Lung microvascular endothelial cell (primary cell): ENCODE measurements at regions not wholly inside any gene's neighbourhood (a gene's known extent, or its start where the extent isn't known, plus 50 kb on each side); places are given as distances from the start of the nearest gene placed in this dataset.

Experiments
- DNase-seq, 2 donors: peaks; one replicate each; pipeline versions ENCODE4 v3.0.0 to v3.0.0-alpha.2; 2010; ENCODE audit warnings: low read depth in 2 of 2

DNA sequence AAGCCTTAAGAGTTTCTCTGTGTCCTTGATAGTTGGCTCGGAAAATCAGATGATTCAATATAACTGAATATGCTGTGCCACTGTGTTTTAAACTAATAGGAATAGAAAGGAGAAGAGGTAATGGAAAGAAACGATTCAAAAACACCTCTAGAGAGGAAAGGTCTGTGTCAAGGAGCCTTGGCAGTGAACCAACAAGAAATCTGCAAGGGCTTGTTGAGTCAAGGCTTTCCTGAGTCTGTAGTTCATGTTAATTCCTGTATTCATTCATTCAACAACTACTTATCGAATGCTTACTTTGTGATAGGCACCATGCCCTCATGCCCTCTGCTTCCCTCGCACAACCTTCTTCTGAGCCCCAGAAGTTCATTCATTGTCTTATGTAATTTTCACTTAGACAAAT is 336.0 kb downstream of the PDHA2 start:
- no peak for DNase-seq

DNA sequence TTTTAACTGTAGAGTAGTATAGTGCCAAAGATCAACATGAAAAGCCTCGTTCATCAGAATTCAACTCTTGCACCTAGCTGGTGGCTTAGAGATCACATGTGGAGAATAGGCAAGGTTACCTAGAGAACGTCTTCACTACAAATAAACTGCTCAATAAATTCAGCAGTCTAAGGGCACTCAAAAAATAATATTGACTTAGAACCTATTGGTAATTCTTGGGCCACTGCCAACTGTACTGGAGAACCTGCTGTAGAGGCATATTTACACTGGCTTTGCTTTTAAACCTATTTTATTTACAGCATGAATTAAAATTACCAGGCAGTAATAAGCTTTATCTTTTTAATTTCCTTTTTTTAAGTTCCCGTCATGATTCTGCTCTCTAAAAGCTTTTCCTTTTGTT is 343.7 kb downstream of the PDHA2 start:
- no peak for DNase-seq

DNA sequence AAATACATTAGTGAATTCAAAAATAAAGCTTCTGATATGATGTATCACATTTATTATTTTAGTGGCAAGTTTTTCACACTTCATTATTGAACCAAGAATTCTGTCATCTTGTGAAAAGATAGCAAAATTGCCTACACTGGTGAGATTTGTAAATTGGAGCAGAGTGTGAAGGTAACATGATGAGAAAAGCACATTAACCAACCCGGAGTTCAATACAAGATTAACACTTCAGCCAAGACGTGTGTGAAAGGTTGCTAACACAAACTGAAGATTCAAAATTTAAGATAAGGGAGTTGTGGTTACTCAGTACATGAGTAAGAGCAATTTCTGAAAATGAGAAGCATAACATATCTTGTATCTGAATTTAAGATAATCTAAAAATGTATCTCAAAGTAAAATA is 346.7 kb downstream of the PDHA2 start:
- no peak for DNase-seq

- no peak for DNase-seq
Measured at GRCh38 chr4:96189761-96190160, 349.9 kb downstream of the PDHA2 start.

DNA sequence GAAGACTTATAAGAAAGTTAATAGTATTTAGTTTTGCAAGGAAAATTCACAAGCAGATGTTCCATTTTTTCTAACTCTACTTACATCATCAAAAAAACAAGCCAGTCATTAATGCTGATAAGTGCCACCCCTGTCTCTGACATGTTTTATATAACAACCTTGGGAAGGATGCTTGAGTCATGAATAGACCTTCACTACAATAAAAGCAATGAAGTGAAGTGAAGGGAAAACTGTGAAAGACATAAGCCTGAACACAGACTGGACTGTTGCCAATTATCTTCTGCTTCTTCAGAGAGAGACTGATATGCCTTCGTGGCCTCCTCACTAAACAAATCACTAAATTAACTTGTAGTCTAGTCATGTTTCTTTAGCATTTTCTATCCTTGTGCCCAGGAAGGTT is 353.2 kb downstream of the PDHA2 start:
- DNase-seq, result no peak

GRCh38 chr4:96194993-96195392 is 355.1 kb downstream of the PDHA2 start:
- DNase-seq, result no peak

- DNase-seq, result no peak
Measured at GRCh38 chr4:96205143-96205936, 365.4 kb downstream of the PDHA2 start.

GRCh38 chr4:96227515-96227914 is 387.6 kb downstream of the PDHA2 start:
- DNase-seq, result no peak

DNA sequence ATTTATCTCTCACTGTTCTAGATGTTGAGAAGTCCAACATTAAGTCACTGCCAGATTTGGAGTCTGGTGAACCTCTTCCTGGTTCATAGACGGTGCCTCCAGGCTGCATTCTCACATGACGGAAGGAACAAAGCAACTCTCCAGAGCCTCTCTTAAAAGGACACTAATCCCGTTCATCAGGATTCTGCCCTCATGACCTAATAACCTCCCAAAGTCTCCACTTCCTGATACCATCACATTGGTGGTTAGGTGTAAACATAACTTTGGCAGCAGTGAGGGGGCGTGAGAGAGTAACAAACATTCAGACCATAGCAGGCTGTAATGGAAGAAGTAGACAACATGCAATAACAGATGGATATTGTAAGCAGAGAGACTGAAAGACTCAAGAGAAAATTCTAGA is 388.6 kb downstream of the PDHA2 start:
- DNase-seq, result no peak

- no peak for DNase-seq
Measured at GRCh38 chr4:96240041-96240440, 400.1 kb downstream of the PDHA2 start.

- no peak for DNase-seq
Measured at GRCh38 chr4:96241819-96242218, 401.9 kb downstream of the PDHA2 start.

DNA sequence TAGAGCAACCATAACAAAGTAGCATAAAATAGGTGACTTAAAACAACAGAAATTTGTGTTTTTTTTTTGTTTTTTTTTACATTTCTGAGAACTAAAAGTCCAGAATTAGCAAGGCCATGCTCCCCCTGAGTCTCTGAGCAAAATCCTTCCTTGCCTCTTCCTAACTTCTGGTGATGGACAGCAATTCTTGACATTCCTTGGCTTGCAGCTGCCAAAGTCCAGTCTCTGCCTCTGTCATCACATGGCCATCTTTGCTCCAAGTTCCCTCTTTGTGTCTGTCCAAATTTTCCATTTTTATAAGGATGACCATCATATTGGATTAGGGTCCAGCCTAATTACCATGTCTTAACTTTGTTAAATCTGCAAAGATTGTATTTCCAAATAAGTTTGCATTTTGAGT is 407.2 kb downstream of the PDHA2 start:
- no peak for DNase-seq

DNA sequence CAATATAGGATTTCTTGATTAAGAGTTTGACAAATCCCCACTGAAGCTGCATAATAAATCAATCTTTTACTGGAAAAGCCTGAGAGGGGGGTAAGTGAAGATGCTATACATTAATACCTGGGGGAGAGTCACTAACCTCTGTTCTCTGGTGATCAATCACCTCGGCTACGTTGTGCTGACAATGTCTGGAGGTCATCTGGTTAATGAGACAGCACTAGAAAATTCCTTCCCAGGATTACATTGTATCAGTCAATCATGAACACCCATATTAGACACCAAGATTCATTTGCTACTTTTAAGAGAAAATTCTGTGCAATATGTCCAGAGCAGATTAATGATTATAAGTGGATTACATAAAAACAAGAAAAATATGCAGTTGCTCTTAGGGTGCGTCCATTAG is 408.3 kb downstream of the PDHA2 start:
- no peak for DNase-seq

DNA sequence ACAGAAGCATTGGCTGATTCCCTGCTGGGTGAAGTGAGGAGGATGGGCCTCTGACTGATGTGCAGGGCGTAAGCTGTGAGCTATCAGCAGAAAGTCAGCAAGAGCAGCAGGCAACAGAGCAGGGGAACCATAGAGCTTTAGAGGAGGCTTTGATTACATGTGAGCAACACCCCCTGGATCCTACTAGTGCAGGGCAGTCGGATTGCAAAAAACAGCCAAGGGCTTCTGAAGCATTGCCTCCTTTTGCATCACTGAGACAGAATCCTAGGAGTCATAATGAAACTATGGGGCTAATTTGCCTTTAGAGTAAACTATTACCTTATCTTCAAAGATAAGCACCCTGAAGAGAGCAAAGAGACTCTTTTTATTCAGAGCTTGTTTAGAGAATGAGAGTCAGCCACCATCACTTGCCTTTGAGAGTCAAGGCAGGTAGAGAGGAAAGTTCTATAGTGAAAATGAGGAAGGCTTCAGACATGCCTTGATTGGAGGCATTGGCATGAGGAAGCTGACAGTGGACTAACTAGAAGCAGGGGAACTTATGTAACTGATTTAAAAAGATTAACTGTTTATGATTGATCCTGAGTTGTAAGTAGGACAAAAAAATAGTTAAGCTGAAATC is 420.3 kb downstream of the PDHA2 start:
- no peak for DNase-seq

GRCh38 chr4:96262057-96262456 is 422.2 kb downstream of the PDHA2 start:
- no peak for DNase-seq

DNA sequence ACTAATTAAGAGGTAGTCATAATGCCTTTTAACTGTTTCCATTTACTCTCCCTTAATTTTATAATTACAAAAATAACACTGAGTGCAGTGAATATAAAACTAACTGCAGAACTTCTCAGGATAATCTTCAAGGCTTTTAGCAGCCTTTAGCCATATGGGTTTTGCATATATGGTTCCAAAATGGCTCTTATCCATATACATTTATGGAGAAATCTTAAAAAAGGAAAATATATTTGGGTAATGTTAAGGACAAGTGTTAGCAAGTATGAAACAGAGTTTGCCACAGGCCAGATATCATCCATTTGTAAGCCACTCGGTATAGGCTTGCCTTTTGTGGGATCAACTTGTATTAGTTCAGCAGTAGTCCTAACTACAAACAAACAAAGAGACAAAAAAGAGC is 423.4 kb downstream of the PDHA2 start:
- no peak for DNase-seq

DNA sequence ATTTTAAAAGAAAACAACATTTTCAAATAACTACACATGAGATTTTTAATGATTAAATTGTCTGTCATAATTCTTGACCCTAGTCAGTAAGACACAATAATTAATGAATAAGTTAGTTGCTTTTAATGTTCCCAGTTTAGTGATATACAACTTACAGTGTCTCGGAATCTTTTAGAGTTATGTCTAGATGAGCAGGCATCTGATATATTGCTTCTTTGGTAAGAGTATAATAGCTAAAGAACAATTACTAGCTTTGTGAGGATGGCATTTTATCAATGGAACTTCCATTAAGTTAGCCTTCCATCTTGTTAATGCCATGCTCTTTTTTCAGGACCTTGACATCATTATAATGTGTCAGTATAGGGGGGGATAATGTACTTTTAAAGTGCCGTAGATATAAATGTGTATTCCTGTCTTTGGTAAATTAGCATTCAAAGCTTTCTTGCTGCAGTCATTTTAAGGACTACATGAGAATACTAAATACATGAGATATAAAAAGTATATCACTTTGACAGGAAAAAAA is 425.1 kb downstream of the PDHA2 start:
- no peak for DNase-seq

- DNase-seq, result no peak
Measured at GRCh38 chr4:96293806-96294205, 453.9 kb downstream of the PDHA2 start.

DNA sequence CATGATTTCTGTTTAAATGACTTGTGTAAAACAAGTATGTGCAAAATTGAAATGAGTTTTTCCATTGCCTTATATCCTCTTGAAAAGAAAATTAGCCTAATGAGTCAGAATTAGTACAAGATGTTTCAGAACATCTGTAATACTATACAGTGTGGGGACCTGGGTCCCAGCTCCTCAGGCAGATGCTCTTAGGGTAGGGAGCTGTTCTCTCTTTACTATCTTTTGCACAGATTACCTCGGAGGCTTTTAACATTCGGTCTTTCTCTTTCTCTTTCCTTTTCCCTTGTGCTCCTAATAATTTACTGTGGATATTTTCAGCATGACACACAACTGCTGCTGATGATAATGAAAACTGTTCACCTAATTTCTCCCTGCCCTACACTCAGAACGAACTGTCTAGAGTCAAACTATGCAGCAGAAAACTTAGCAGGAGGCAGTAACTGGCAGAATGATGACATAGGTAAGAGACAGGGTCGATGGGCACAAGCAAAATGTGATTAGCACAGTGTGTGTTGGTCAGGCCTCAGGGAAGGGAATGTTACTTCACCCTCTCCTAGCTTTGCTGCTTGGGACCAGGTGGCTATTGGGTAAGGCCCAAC is 455.3 kb downstream of the PDHA2 start:
- DNase-seq, result no peak

DNA sequence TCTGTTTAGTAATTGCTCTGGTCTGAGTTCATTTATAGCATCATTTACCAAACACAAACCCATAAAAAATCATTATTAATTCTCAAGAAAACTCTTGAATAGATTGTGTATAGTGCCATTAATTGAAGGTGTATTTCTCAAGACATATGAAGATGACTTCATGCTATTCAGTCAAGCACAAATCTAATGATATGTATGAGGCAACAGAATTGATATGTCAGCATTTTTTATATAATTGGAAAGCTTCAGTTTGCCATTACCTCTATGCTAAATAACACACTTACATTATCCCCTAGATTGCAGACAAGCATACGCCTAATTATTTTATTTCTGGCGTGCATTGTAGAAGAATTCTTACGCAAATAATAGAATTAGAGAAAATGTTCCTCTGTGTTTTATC is 461.8 kb downstream of the PDHA2 start:
- no peak for DNase-seq

- DNase-seq, result no peak
Measured at GRCh38 chr4:96305030-96305429, 465.1 kb downstream of the PDHA2 start.

- DNase-seq, result no peak
Measured at GRCh38 chr4:96312046-96312685, 472.3 kb downstream of the PDHA2 start.
